Dendritic cell treated with granulocyte-macrophage colony-stimulating factor and Interleukin-4, amounts not matched to agents 40 ng/mL and 50 ng/mL, for 4 days (primary cell): ENCODE measurements at regions not wholly inside any gene's neighbourhood (a gene's known extent, or its start where the extent isn't known, plus 50 kb on each side); places are given as distances from the start of the nearest gene placed in this dataset.
"Not testable (repeated sequence)": the region's sequence is repeated elsewhere in the genome, so short reads cannot be mapped to it uniquely, and the experiment has no call there.

ENCODE experiments used
- H3K27ac Mint-ChIP-seq: one replicate; pipeline ENCODE4 v1.8.0; 2022; ENCODE audit warnings: mild to moderate bottlenecking, mixed read lengths
- H3K27me3 Mint-ChIP-seq: one replicate; pipeline ENCODE4 v1.8.0; 2022; ENCODE audit warnings: mild to moderate bottlenecking, mixed read lengths
- H3K36me3 Mint-ChIP-seq: one replicate; pipeline ENCODE4 v1.8.0; 2022; ENCODE audit warnings: low read depth, mixed read lengths
- H3K4me1 Mint-ChIP-seq: one replicate; pipeline ENCODE4 v1.8.0; 2022; ENCODE audit warnings: low read depth, mixed read lengths
- H3K4me3 Mint-ChIP-seq: one replicate; pipeline ENCODE4 v1.8.0; 2022; ENCODE audit warnings: mild to moderate bottlenecking, moderate library complexity, mixed read lengths
- H3K9me3 Mint-ChIP-seq: one replicate; pipeline ENCODE4 v1.8.0; 2022; ENCODE audit warnings: mixed read lengths
- intact Hi-C: fragments of 100-400 bp; cut with micrococcal nuclease; formaldehyde crosslinking; loops from one replicate; pipeline ENCODE4 v1.15.0; 2022

GRCh38 chr11:91272089-91272488, 952.5 kb upstream of the FAT3 start:
- Mint-ChIP-seq H3K27ac (no peak overlapping the region), H3K9me3 (no peaks in the 10 kb centered on the region), H3K27me3 (no peaks in the 10 kb centered on the region), H3K4me1 (no peaks in the 10 kb centered on the region), H3K4me3 (no peak overlapping the region), H3K36me3 (no peaks in the 10 kb centered on the region)
- intact Hi-C loops: no loop called here

DNA sequence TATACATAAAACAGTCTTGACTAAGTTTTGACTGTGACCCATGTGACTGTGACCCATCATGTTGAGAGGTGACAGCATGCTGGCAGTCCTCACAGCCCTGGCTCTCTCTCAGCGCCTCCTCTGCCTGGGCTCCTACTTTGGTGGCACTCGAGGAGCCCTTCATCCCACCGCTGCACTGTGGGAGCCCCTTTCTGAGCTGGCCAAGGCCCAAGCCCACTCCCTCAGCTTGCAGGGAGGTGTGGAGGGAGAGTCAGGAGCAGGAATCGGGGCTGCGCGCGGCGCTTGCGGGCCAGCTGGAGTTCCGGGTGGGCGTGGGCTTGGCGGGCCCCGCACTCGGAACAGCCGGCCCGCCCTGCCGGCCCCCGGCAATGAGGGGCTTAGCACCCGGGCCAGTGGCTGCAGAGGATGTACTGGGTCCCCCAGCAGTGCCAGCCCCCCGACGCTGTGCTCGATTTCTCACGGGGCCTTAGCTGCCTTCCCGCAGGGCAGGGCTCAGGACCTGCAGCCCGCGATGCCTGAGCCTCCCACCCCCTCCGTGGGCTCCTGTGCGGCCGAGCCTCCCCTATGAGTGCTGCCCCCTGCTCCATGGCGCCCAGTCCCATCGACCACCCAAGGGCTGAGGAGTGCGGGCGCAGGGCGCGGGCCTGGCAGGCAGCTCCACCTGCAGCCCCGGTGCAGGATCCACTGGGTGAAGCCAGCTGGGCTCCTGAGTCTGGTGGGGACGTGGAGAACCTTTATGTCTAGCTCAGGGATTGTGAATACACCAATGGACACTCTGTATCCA, 955.9 kb upstream of the FAT3 start:
- H3K4me1 Mint-ChIP-seq, H3K36me3 Mint-ChIP-seq, H3K27me3 Mint-ChIP-seq, intact Hi-C loops, H3K4me3 Mint-ChIP-seq, H3K27ac Mint-ChIP-seq, H3K9me3 Mint-ChIP-seq: not testable (repeated sequence)

- intact Hi-C loops: no loop called here
- H3K27me3 Mint-ChIP-seq: no peaks in the 10 kb centered on the region
Observed at GRCh38 chr11:91265946-91266345, 958.7 kb upstream of the FAT3 start.

DNA sequence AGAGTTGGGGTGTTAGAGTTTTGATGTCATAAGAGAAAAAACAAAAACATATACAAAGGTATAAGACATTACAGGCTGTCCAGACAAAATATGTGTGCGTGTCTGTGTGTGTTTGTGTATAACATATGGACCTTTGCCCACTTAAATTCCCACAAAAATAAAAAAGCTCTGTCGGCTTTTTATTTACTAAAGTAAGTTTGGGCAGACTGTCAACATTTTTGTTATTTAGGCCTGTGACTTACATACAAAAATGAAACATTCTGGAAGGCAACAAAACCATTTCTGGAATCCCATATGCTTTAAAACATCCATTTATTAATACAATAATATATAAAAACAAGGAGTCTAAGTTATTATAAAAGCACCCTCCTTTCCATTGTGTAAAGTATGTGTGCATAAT, 960.1 kb upstream of the FAT3 start:
- Mint-ChIP-seq H3K4me3 (no peak overlapping the region), H3K4me1 (no peaks in the 10 kb centered on the region), H3K27ac (no peak overlapping the region), H3K9me3 (no peaks in the 10 kb centered on the region), H3K36me3 (no peaks in the 10 kb centered on the region), H3K27me3 (no peaks in the 10 kb centered on the region)
- intact Hi-C loops: no loop called here

More at GRCh38 chr11:91265946-91266345, 958.7 kb upstream of the FAT3 start:
- H3K9me3 Mint-ChIP-seq: no peaks in the 10 kb centered on the region
- H3K27ac Mint-ChIP-seq: no peak overlapping the region
- no peaks in the 10 kb centered on the region for H3K4me1 Mint-ChIP-seq
- no peaks in the 10 kb centered on the region for H3K36me3 Mint-ChIP-seq
- no peak overlapping the region for H3K4me3 Mint-ChIP-seq

DNA sequence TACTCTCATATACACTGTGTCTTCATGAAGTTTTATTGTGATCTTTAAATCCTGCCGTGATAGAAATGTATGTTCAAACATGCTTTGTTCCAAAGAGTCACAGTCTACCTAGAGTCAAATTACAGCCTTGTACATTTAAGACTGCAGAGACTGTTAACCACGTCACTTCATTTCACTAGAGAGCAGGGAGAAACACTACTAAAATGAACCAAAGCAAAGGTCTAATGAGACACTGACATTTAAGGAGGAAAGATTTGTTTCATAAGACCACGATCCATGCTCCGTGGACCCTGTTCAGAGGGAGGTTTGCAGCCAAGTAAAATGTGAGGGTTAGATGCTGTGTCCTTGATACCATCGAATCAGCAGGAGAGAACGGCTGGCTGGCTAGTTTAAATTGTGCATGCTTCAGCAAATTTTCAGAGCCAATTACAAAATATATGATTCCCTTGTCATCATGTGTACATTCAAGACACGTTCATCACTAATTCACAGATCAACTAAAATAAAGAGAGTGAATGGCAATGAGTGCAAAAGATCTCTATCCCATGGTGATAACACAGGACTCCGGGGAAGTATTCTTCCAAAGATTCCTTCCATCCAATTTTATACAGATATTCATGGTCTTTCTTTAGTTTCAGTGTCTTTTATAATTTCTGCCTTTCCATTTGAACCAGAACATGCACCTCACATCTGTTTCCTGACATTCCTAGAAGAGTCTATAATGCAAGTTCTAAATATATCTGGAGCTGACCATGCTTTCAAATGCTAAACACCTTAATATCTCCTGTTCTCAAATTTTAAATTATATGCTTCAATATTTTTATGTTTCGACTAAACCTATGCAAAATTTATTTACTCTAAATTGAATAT, 960.9 kb upstream of the FAT3 start:
- Mint-ChIP-seq H3K4me3 (no peak overlapping the region), H3K4me1 (no peaks in the 10 kb centered on the region), H3K9me3 (no peaks in the 10 kb centered on the region), H3K27ac (no peak overlapping the region), H3K36me3 (no peaks in the 10 kb centered on the region), H3K27me3 (no peaks in the 10 kb centered on the region)
- intact Hi-C loops: no loop called here

DNA sequence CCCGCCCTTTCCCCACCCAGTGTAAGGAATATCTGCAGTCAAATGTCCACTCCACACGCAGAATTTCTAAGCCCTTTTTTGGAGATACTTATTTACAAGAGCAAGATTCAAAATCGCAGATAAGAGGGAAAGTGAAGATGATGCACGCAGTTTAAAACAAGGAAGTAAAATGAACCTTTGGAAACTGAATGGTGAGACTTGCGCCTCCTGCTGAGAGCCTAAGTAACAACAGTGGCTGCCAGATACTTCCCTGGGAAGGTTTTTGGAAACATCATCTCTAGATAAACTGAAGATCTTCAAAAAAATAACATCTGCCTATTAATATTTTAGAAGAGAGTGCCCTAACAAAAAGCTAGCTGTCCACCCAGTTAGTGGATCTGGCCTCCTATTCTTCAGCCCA, 963.1 kb upstream of the FAT3 start:
- H3K4me1 Mint-ChIP-seq: no peaks in the 10 kb centered on the region
- H3K27me3 Mint-ChIP-seq: no peaks in the 10 kb centered on the region
- intact Hi-C loops: no loop called here
- no peaks in the 10 kb centered on the region for H3K36me3 Mint-ChIP-seq
- H3K9me3 Mint-ChIP-seq: no peaks in the 10 kb centered on the region
- no peak overlapping the region for H3K27ac Mint-ChIP-seq
- H3K4me3 Mint-ChIP-seq: no peak overlapping the region

DNA sequence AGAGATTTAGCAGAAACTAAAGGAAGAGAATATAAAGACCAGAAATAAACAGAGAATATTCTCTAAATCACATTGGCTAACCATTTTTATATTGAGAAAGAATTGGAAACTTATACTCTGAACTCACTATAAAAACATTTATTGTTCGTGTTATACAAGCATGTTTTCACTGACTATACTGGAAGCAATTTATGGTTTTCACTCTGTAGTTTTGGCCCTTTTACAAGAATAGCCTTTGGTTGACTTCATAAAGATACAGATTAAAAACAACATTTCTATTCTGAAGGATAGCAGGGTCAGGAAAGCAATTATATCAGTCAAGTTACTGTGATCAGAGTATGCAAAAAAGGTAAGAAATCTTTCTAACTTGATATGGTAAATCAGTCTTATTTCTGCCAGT, 965.7 kb upstream of the FAT3 start:
- no peak overlapping the region for H3K4me3 Mint-ChIP-seq
- H3K27me3 Mint-ChIP-seq: no peaks in the 10 kb centered on the region
- H3K9me3 Mint-ChIP-seq: no peaks in the 10 kb centered on the region
- H3K4me1 Mint-ChIP-seq: no peaks in the 10 kb centered on the region
- H3K27ac Mint-ChIP-seq: no peak overlapping the region
- H3K36me3 Mint-ChIP-seq: no peaks in the 10 kb centered on the region
- intact Hi-C loops: no loop called here

DNA sequence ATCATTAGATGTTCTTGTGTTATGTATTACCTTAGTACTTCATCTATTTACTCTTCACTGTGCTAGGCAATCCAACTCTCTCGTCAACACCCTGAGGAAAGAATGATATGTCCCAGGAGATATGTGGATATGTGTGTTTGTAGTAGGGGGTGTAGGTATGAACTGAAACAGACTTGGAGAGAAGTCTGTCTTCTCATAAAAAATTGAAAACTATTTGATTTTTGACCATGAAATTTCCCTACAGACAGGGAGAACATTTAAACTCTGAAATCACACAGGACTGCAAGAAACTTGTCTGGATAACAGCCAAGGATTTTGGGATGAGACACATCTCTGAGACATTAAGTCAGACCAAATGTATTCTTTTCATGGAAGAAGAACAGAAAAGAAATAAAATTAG, 967.0 kb upstream of the FAT3 start:
- intact Hi-C loops: no loop called here
- Mint-ChIP-seq H3K4me1 (no peaks in the 10 kb centered on the region), H3K27me3 (no peaks in the 10 kb centered on the region), H3K27ac (no peak overlapping the region), H3K4me3 (no peak overlapping the region), H3K36me3 (no peaks in the 10 kb centered on the region), H3K9me3 (no peaks in the 10 kb centered on the region)

DNA sequence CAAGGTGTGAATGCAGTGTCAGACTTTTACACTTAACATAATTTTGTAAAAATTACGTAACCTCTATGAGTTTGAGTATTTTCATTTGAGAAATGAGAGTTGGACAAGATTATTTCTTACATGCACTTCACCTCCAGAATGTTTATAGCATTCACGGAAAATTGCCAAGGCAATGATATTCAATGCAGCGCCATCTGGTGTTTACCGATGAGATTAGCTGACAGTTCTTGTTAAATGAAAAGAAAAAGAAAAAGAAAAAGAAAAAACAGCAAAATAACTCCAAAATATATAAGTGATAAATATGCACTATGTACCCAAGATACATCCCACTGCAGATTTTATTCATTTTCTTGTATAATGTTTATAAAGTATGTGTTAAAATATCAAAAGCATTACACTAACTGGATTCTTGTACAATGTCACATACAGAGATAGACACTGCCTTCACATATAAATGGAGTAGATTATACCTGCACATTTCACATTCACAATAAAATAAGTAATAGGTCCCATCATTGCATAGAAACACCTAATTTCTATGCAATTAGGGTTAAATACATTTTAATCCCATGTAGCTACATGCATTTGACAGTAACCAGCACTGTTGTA, 976.3 kb upstream of the FAT3 start:
- Mint-ChIP-seq H3K4me3 (no peak overlapping the region), H3K36me3 (no peaks in the 10 kb centered on the region), H3K9me3 (no peaks in the 10 kb centered on the region), H3K4me1 (no peaks in the 10 kb centered on the region), H3K27ac (no peak overlapping the region), H3K27me3 (no peaks in the 10 kb centered on the region)
- intact Hi-C loops: loop anchor here (2.0 kb wide), 1 partner anchor 1000 kb away; no protein-coding TSS in a partner anchor

DNA sequence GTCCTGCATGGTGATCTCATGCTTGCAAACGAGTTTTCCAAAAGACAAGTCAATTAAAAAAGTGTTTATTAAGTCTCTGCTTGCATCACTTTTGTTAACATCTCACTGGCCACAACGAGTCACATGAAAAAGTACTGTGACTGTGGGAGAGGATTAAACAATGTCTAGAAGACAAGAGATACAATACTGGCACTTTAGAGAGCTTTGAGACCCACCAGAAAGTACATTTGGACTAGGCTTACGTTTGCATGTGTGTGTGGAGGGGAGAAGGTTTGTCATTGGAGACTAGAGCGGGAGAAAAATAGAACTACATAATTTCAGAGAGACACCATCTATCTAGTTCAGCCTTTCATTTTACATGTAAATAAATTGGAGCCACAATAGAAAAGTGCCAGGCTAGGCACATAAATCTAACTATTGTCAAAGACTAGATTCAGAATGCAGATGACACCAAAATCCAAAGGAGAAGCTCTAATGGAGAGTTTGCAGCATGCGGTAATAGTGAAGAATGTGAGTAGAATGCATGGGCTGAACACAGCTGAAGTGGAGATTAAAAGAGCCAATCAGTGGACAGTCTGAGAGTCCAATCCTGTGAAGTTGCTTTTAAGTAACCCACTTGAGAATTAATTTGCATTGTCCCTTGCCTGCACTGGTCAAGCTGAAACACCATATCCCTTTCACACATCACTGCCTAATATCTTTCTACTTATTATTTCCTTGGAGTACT, 977.4 kb upstream of the FAT3 start:
- Mint-ChIP-seq H3K27me3 (no peaks in the 10 kb centered on the region), H3K36me3 (no peaks in the 10 kb centered on the region), H3K9me3 (no peaks in the 10 kb centered on the region), H3K4me3 (no peak overlapping the region), H3K27ac (no peak overlapping the region), H3K4me1 (no peaks in the 10 kb centered on the region)
- intact Hi-C loops: no loop called here

- no peak overlapping the region for H3K27ac Mint-ChIP-seq
- no peaks in the 10 kb centered on the region for H3K36me3 Mint-ChIP-seq
- H3K4me1 Mint-ChIP-seq: no peaks in the 10 kb centered on the region
- intact Hi-C loops: no loop called here
- no peaks in the 10 kb centered on the region for H3K27me3 Mint-ChIP-seq
- no peaks in the 10 kb centered on the region for H3K9me3 Mint-ChIP-seq
- H3K4me3 Mint-ChIP-seq: no peak overlapping the region
Observed at GRCh38 chr11:91244912-91245311, 979.7 kb upstream of the FAT3 start.

- H3K9me3 Mint-ChIP-seq: no peaks in the 10 kb centered on the region
- intact Hi-C loops: no loop called here
- no peaks in the 10 kb centered on the region for H3K36me3 Mint-ChIP-seq
- H3K27ac Mint-ChIP-seq: no peak overlapping the region
- no peaks in the 10 kb centered on the region for H3K4me1 Mint-ChIP-seq
- no peak overlapping the region for H3K4me3 Mint-ChIP-seq
- no peaks in the 10 kb centered on the region for H3K27me3 Mint-ChIP-seq
Observed at GRCh38 chr11:91243630-91244029, 981.0 kb upstream of the FAT3 start.

DNA sequence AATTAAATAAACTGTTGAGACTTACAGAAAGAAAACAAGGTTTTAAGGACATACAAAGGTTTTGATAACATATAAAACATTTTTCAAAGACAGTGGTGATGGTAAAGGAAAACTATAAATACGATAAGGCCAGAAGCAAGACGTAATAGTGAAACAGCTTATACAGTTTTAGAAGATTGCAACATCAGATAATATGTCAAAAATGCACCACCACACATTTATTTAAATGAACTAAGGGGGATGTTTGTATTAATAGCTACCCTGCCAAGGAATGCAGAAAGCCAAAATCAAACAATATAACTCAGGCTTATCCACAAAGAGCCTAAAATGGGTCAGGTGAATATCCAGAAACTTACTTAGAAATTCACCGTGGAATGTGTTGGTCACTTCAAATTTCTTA, 981.6 kb upstream of the FAT3 start:
- Mint-ChIP-seq H3K9me3 (no peaks in the 10 kb centered on the region), H3K4me1 (no peaks in the 10 kb centered on the region)
- intact Hi-C loops: no loop called here

DNA sequence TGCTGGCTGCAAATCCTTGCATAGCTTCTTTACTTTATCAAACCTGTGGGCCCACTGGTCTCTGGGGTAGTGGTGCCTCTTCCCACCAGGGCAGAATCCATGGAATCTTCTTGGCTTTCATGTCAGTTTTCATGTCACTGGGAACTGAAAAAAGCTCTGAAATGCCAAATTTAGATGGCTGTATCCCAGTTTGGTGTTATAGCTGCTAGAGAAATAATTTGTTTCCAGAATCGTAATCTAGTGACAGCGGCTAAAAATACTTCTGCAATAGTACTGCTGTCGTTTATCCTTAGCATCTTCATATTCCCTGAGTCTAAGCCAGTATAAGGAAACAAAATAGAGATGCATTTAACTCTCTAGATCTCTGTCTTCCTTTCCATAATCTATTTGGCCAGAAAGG, 983.4 kb upstream of the FAT3 start:
- intact Hi-C loops: no loop called here

More for the DNA sequence above, 981.6 kb upstream of the FAT3 start:
- no peaks in the 10 kb centered on the region for H3K36me3 Mint-ChIP-seq
- no peak overlapping the region for H3K4me3 Mint-ChIP-seq
- no peaks in the 10 kb centered on the region for H3K27me3 Mint-ChIP-seq
- no peak overlapping the region for H3K27ac Mint-ChIP-seq

More for the DNA sequence above, 983.4 kb upstream of the FAT3 start:
- Mint-ChIP-seq H3K4me1 (no peaks in the 10 kb centered on the region), H3K36me3 (no peaks in the 10 kb centered on the region), H3K27ac (no peak overlapping the region), H3K27me3 (no peaks in the 10 kb centered on the region), H3K9me3 (no peaks in the 10 kb centered on the region), H3K4me3 (no peak overlapping the region)
